Muscle layer of duodenum (tissue), 2 donors: ENCODE measurements at regions not wholly inside any gene's neighbourhood (a gene's known extent, or its start where the extent isn't known, plus 50 kb on each side); places are given as distances from the start of the nearest gene placed in this dataset.

Source experiments
- H3K27ac ChIP-seq: one replicate; pipeline ENCODE4 v1.7.0; 2013; ENCODE audit warnings: mild to moderate bottlenecking, low read length
- H3K27me3 ChIP-seq: one replicate; pipeline ENCODE4 v1.7.0; 2013; ENCODE audit warnings: low read depth, mild to moderate bottlenecking, control low read depth, low read length
- H3K36me3 ChIP-seq, 2 donors: one replicate each; pipeline ENCODE4 v1.7.0; 2013; ENCODE audit warnings: low read length in 2 of 2, control low read depth in 1 of 2, mild to moderate bottlenecking in 1 of 2; ENCODE audit not compliant: insufficient read depth in 2 of 2, control insufficient read depth in 1 of 2
- H3K4me1 ChIP-seq, 2 donors: one replicate each; pipeline ENCODE4 v1.7.0; 2013; ENCODE audit warnings: low read length in 2 of 2, mild to moderate bottlenecking in 2 of 2, control low read depth in 1 of 2, moderate library complexity in 1 of 2; ENCODE audit not compliant: insufficient read depth in 2 of 2, control insufficient read depth in 1 of 2
- H3K4me3 ChIP-seq, 2 donors: one replicate each; pipeline ENCODE4 v1.7.0; 2013; ENCODE audit warnings: low read length in 2 of 2, low read depth in 1 of 2, mild to moderate bottlenecking in 1 of 2
- H3K9me3 ChIP-seq, 2 donors: one replicate each; pipeline ENCODE4 v1.7.0; 2013; ENCODE audit warnings: low read length in 2 of 2, control low read depth in 1 of 2, mild to moderate bottlenecking in 1 of 2; ENCODE audit not compliant: control insufficient read depth in 1 of 2
- donor health status: healthy.

DNA sequence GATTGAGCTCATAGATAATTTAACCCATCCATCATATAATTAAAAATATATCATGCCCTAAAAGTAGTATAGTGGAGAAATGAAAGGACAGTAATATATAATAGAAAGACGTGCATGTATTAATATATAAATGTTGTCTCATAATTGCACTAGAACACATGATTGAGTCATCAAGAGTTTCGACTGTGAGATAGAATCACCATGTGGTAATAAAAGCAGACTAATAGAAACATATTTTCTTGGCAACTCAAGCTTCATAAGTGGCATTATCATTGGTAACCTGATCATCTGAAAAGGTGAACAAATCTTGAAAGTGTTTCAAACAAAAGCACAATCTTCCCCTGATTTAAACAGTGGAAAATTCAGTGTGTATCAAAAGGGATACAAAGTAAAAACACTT lies 188.8 kb downstream of the CYRIA start:
- Histone ChIP-seq H3K9me3 (no peaks in the 10 kb centered on the region), H3K4me1 (no peaks in the 10 kb centered on the region), H3K36me3 (no peaks in the 10 kb centered on the region), H3K27me3 (no peaks in the 10 kb centered on the region), H3K27ac (no peak overlapping the region), H3K4me3 (no peak overlapping the region)

DNA sequence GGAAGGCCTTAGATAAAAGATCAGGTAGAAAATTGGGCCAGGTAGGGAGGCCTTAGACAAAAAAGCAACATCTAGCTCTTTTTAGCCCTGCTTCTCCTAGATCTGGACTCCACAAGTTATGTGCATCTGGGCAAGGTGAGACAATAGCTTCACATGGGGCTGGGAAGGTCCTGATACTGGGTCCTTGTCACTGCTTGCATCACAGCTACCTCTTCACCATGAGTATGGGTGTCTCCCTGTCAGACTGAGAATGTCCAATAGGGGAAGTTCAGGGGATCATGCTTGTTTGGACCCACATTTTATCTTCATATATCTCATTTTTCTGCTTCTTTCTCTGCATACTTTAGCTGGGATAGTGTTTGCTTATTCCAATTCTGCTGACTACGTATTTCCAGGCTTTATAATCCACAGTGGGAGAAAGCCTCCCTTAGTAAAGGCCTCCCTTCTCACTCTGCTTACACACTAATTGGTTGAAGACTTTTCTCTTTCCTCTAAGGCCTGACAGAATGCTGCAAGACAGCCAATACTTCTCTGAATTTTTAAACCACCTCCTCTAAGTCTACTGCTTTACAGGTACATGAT lies 189.6 kb downstream of the CYRIA start:
- no peak overlapping the region for H3K4me3 ChIP-seq
- no peaks in the 10 kb centered on the region for H3K36me3 ChIP-seq
- H3K9me3 ChIP-seq = no peaks in the 10 kb centered on the region
- H3K4me1 ChIP-seq = no peaks in the 10 kb centered on the region
- H3K27me3 ChIP-seq = no peaks in the 10 kb centered on the region
- H3K27ac ChIP-seq = no peak overlapping the region

DNA sequence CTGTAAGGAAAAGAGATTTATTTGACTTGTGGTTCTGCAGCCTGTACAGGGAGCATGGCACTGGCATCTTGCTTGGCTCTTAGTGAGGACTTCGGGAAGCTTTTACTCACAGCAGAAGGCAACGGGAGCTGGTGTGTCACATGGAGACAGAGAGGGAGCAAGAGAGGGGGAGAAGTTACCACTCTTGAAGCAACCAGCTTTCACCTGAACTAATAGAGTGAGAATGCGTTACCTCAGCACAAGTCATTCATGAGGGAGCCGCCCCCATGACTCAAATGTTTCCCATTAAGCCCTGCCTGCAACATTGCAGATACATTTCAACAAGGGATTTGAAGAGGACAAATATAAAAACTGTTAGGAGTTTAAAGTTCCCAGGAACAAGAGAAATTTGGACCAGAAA lies 190.0 kb downstream of the CYRIA start:
- Histone ChIP-seq H3K36me3 (no peaks in the 10 kb centered on the region), H3K9me3 (no peaks in the 10 kb centered on the region), H3K4me1 (no peaks in the 10 kb centered on the region), H3K27ac (no peak overlapping the region), H3K27me3 (no peaks in the 10 kb centered on the region), H3K4me3 (no peak overlapping the region)

DNA sequence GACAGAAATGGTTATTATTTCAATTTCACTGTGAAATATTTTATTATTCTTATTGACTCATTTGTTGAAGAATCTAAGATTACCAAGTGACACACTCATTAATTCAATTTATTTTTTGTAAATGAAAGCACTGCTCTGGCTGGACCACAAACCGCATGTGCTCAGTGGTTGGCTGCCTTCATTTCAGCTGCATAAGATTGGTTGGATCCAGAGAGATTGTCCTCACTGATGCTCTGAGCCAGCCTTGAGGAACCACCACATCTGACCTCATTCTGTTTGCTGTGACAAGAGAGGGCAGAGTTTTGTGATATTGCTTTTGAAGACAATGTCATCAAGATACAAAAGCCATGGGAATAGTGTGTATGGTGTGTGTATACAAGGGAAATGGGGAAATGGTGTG lies 192.1 kb downstream of the CYRIA start:
- Histone ChIP-seq H3K36me3 (no peaks in the 10 kb centered on the region), H3K27ac (no peak overlapping the region), H3K4me3 (no peak overlapping the region), H3K27me3 (no peaks in the 10 kb centered on the region), H3K4me1 (no peaks in the 10 kb centered on the region), H3K9me3 (no peaks in the 10 kb centered on the region)

DNA sequence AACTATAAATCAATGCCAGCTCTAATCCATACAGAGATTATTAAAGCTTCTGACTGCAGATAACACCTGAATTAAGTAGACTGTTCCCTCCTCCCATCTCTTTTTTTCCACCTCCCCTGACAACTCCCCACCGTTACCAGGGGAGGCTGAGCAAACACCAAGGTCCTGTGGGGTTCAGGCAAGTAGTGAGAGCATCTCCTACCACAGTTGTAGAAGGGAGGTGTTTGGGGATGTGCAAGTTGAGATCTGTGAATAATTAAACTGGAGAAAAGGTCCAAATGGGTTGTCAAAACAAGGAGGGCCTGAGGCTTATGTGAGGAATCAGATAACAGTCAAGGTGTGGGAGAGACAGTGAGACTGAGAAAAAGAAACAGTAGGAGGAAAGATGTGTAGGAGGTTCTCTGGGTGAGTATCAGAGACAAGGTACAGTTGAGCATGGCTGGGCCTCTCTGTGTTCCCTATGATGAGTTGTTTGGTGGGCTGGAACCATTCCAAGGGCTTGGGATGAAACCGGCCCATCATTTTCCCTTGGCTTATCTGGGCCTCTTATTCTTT lies 194.6 kb downstream of the CYRIA start:
- no peak overlapping the region for H3K4me3 ChIP-seq
- no peaks in the 10 kb centered on the region for H3K9me3 ChIP-seq
- no peaks in the 10 kb centered on the region for H3K36me3 ChIP-seq
- H3K4me1 ChIP-seq = no peaks in the 10 kb centered on the region
- no peaks in the 10 kb centered on the region for H3K27me3 ChIP-seq
- no peak overlapping the region for H3K27ac ChIP-seq

DNA sequence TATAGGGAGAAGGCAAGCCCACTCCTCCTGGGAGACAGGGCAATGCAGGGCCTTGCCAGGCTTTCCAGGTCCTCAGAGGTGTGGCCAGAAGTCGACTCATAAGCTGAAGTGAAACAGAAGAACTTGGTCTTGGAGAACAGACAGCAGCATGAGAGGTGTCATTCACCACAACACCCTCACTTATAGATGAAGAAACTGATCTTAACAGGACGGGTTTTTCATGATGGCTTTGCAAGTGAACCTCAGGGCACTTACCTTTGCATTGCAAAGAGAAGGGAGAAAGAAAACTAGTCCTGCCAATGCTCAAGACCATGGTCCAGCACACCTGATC lies 198.8 kb downstream of the CYRIA start:
- Histone ChIP-seq H3K27me3 (no peaks in the 10 kb centered on the region), H3K27ac (no peak overlapping the region), H3K9me3 (no peaks in the 10 kb centered on the region), H3K36me3 (no peaks in the 10 kb centered on the region), H3K4me1 (no peaks in the 10 kb centered on the region), H3K4me3 (no peak overlapping the region)

DNA sequence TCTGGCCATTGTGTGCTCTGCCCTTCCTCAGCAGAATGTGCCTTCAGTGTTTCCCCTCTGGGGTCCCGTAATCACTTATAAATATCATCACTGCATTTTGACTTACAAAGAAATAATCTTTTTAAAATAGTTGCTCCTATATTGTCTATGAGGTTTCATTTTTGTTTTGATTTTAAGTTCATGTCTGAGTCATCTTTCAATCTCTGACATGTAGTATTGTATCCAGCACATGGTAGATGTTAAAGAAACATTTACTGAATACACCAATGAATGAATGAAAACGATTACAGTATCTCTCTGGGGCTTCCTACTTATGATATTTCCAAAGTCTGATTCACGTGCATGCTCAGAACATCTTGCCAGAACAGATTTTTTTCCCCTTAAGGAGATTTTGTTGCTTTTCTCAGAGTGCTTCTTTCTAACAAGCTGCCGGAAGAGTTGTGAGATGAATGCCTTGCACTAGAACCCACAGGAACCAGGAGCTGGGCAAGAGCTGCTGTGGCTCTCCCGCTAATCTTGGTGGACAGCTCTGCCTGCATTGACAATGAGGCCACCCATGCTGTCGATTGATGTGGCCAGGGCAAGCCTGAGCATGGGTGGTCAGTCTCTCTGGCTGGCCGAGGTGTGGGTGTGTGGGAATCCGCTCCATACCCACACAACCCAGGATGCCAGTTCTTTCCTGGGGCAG lies 199.4 kb downstream of the CYRIA start:
- Histone ChIP-seq H3K27ac (no peak overlapping the region), H3K4me3 (no peak overlapping the region), H3K27me3 (no peaks in the 10 kb centered on the region), H3K9me3 (no peaks in the 10 kb centered on the region), H3K4me1 (no peaks in the 10 kb centered on the region), H3K36me3 (no peaks in the 10 kb centered on the region)

DNA sequence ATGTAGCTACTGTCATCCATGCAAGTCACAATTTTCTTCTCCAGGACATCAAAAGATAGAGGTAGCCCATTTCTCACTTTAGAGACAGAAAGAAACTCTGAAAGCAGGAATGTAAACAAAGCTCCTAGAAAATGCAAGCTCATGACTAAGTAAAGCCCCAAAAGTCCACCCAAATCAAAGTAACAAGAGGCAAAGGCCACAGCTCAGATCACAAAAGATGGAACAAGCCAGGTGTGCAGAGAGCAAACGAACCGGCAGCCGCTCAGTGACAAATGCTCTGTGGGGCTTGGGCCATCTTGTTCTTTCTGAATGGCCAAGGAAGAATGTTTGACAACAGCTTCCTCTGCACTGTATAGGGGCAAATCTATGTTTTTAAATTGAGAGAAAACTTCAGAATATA lies 201.0 kb downstream of the CYRIA start:
- Histone ChIP-seq H3K27me3 (no peaks in the 10 kb centered on the region), H3K36me3 (no peaks in the 10 kb centered on the region), H3K4me1 (no peaks in the 10 kb centered on the region), H3K9me3 (no peaks in the 10 kb centered on the region), H3K27ac (no peak overlapping the region), H3K4me3 (no peak overlapping the region)

DNA sequence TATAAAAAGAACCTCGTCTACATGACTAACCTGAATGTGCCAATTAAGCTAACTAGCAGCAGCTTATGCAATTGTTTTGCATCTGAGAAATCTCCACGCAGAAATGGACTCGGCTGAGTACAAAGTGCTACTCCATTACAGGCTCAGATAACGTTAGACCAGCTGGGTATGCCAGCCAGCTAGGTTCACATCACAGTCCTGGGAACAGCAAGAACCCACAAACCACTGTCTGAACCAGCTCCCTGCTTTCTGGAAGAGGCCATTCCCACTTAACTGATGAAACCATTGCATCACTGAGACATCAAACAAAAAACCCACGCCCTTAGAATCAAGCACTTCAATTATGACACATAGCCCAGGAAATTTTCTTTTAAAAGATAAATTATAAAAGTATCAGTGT lies 202.7 kb downstream of the CYRIA start:
- no peaks in the 10 kb centered on the region for H3K4me1 ChIP-seq
- H3K9me3 ChIP-seq = no peaks in the 10 kb centered on the region
- H3K4me3 ChIP-seq = no peak overlapping the region
- no peaks in the 10 kb centered on the region for H3K27me3 ChIP-seq
- no peak overlapping the region for H3K27ac ChIP-seq
- H3K36me3 ChIP-seq = no peaks in the 10 kb centered on the region

DNA sequence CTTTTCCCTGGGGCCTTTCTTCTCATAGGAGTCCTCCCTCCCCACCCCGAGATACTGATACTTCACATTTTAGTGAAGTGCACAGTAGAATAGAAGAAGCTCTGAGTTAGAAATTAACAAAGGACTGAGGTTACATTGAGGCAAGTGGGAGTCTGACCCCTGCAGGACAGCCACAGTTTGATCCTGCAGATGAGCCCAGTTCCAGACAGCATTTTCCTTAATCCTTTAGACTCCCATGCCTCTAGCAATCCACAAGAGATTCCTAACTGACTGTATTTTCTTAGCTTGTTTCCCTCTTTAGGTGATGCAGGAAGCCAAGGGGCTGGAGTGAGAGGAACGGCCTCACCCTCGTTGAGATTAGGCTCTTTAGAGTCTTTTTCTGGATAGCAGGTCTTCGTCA lies 204.0 kb downstream of the CYRIA start:
- H3K4me3 ChIP-seq = no peak overlapping the region
- no peaks in the 10 kb centered on the region for H3K36me3 ChIP-seq
- no peaks in the 10 kb centered on the region for H3K4me1 ChIP-seq
- H3K27me3 ChIP-seq = no peaks in the 10 kb centered on the region
- no peak overlapping the region for H3K27ac ChIP-seq
- no peaks in the 10 kb centered on the region for H3K9me3 ChIP-seq

DNA sequence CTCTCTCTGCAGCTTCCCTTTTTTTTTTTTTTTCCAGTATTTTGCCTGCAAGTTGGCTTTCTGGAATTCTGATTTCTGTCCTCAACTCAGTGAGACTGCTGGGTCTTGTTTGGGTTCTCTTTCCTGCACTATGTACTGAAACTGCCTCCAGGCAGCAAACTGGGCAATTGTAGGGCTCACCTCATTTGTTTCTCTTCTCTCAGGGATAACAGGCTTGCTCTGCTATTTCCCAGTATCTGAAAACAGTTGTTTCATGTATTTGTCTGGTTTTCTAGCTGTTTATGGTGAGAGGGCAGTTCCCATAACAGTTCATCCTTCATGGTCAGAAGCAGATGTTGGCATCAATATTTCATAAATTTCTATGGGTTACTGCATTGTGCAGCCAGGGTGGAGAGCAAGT lies 206.0 kb downstream of the CYRIA start:
- Histone ChIP-seq H3K4me1 (no peaks in the 10 kb centered on the region), H3K27me3 (no peaks in the 10 kb centered on the region), H3K9me3 (no peaks in the 10 kb centered on the region), H3K27ac (no peak overlapping the region), H3K36me3 (no peaks in the 10 kb centered on the region), H3K4me3 (no peak overlapping the region)

DNA sequence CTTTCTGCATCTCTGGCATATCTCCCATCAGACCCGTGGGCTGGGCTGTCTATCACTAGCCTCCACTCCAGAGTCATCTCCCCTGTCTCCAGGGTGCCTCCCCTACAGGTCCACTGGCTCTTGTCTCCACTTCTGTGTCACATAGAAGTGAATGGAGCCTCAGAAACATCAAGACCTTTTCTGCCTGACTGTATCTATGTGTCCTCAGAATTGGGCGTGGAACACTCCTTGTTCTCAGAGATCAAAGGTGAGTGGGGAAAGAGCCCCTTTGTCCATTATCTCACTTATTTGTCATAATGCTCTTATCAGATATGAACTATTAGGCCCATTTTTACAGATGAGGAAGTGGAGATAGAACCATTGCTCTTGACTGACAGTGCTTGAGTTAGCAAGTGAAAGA lies 211.0 kb downstream of the CYRIA start:
- no peaks in the 10 kb centered on the region for H3K36me3 ChIP-seq
- H3K27ac ChIP-seq = no peak overlapping the region
- H3K4me3 ChIP-seq = no peak overlapping the region
- no peaks in the 10 kb centered on the region for H3K27me3 ChIP-seq
- no peaks in the 10 kb centered on the region for H3K9me3 ChIP-seq
- H3K4me1 ChIP-seq = no peaks in the 10 kb centered on the region
